ENCODE measurements at regions not wholly inside any gene's neighbourhood (a gene's known extent, or its start where the extent isn't known, plus 50 kb on each side); places are given as distances from the start of the nearest gene placed in this dataset.

DNA sequence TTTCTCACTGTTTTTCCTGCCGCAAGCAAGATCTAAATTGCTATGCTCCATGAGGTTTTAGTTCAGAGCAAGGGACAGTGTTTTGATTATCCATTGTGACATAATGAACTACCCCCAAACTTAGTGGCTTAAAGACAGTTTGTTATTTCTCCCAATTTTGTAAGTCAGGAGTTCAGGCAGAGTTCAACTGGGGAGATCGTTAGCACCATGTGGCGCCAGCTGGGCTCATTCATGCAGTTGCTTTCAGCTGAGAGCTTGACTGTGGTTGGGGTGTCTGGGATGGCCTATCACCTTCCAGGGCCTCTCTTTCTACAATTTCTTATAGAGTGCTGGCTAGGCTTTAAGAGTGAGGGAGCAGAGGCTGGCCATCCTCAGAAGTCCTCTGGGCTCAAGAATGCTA lies 382.9 kb upstream of the CELF4 start:
- TF ChIP-seq, protein P1, sequence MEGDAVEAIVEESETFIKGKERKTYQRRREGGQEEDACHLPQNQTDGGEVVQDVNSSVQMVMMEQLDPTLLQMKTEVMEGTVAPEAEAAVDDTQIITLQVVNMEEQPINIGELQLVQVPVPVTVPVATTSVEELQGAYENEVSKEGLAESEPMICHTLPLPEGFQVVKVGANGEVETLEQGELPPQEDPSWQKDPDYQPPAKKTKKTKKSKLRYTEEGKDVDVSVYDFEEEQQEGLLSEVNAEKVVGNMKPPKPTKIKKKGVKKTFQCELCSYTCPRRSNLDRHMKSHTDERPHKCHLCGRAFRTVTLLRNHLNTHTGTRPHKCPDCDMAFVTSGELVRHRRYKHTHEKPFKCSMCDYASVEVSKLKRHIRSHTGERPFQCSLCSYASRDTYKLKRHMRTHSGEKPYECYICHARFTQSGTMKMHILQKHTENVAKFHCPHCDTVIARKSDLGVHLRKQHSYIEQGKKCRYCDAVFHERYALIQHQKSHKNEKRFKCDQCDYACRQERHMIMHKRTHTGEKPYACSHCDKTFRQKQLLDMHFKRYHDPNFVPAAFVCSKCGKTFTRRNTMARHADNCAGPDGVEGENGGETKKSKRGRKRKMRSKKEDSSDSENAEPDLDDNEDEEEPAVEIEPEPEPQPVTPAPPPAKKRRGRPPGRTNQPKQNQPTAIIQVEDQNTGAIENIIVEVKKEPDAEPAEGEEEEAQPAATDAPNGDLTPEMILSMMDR (conservative IDR thresholded peaks at IDR 0.05; ENCODE audit: low read depth in 2 of 2), result no peak
- TF ChIP-seq EZH2phosphoT487 (IDR thresholded peaks at IDR 0.05; ENCODE audit: unreplicated experiment), result no peak
- TF ChIP-seq ZNF331 (CRISPR knock-in tag; IDR thresholded peaks at IDR 0.05; ENCODE audit: low read depth), result no peak
- TF ChIP-seq EZH2 (IDR thresholded peaks at IDR 0.05; ENCODE audit: low read depth, unreplicated experiment), result no peak
- no peak for TF ChIP-seq POLR2AphosphoS5 (IDR thresholded peaks at IDR 0.05; ENCODE audit: low read depth)
- TF ChIP-seq, protein P2, sequence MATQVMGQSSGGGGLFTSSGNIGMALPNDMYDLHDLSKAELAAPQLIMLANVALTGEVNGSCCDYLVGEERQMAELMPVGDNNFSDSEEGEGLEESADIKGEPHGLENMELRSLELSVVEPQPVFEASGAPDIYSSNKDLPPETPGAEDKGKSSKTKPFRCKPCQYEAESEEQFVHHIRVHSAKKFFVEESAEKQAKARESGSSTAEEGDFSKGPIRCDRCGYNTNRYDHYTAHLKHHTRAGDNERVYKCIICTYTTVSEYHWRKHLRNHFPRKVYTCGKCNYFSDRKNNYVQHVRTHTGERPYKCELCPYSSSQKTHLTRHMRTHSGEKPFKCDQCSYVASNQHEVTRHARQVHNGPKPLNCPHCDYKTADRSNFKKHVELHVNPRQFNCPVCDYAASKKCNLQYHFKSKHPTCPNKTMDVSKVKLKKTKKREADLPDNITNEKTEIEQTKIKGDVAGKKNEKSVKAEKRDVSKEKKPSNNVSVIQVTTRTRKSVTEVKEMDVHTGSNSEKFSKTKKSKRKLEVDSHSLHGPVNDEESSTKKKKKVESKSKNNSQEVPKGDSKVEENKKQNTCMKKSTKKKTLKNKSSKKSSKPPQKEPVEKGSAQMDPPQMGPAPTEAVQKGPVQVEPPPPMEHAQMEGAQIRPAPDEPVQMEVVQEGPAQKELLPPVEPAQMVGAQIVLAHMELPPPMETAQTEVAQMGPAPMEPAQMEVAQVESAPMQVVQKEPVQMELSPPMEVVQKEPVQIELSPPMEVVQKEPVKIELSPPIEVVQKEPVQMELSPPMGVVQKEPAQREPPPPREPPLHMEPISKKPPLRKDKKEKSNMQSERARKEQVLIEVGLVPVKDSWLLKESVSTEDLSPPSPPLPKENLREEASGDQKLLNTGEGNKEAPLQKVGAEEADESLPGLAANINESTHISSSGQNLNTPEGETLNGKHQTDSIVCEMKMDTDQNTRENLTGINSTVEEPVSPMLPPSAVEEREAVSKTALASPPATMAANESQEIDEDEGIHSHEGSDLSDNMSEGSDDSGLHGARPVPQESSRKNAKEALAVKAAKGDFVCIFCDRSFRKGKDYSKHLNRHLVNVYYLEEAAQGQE (IDR thresholded peaks at IDR 0.05; ENCODE audit: unreplicated experiment), result no peak
- no peak for TF ChIP-seq ZNF114 (CRISPR knock-in tag; IDR thresholded peaks at IDR 0.05)
- TF ChIP-seq CREB1 (CRISPR knock-in tag; IDR thresholded peaks at IDR 0.05; ENCODE audit: low read depth), result no peak
- no peak for TF ChIP-seq STAT1 (IDR thresholded peaks at IDR 0.05; ENCODE audit: unreplicated experiment)
- TF ChIP-seq, protein P3, sequence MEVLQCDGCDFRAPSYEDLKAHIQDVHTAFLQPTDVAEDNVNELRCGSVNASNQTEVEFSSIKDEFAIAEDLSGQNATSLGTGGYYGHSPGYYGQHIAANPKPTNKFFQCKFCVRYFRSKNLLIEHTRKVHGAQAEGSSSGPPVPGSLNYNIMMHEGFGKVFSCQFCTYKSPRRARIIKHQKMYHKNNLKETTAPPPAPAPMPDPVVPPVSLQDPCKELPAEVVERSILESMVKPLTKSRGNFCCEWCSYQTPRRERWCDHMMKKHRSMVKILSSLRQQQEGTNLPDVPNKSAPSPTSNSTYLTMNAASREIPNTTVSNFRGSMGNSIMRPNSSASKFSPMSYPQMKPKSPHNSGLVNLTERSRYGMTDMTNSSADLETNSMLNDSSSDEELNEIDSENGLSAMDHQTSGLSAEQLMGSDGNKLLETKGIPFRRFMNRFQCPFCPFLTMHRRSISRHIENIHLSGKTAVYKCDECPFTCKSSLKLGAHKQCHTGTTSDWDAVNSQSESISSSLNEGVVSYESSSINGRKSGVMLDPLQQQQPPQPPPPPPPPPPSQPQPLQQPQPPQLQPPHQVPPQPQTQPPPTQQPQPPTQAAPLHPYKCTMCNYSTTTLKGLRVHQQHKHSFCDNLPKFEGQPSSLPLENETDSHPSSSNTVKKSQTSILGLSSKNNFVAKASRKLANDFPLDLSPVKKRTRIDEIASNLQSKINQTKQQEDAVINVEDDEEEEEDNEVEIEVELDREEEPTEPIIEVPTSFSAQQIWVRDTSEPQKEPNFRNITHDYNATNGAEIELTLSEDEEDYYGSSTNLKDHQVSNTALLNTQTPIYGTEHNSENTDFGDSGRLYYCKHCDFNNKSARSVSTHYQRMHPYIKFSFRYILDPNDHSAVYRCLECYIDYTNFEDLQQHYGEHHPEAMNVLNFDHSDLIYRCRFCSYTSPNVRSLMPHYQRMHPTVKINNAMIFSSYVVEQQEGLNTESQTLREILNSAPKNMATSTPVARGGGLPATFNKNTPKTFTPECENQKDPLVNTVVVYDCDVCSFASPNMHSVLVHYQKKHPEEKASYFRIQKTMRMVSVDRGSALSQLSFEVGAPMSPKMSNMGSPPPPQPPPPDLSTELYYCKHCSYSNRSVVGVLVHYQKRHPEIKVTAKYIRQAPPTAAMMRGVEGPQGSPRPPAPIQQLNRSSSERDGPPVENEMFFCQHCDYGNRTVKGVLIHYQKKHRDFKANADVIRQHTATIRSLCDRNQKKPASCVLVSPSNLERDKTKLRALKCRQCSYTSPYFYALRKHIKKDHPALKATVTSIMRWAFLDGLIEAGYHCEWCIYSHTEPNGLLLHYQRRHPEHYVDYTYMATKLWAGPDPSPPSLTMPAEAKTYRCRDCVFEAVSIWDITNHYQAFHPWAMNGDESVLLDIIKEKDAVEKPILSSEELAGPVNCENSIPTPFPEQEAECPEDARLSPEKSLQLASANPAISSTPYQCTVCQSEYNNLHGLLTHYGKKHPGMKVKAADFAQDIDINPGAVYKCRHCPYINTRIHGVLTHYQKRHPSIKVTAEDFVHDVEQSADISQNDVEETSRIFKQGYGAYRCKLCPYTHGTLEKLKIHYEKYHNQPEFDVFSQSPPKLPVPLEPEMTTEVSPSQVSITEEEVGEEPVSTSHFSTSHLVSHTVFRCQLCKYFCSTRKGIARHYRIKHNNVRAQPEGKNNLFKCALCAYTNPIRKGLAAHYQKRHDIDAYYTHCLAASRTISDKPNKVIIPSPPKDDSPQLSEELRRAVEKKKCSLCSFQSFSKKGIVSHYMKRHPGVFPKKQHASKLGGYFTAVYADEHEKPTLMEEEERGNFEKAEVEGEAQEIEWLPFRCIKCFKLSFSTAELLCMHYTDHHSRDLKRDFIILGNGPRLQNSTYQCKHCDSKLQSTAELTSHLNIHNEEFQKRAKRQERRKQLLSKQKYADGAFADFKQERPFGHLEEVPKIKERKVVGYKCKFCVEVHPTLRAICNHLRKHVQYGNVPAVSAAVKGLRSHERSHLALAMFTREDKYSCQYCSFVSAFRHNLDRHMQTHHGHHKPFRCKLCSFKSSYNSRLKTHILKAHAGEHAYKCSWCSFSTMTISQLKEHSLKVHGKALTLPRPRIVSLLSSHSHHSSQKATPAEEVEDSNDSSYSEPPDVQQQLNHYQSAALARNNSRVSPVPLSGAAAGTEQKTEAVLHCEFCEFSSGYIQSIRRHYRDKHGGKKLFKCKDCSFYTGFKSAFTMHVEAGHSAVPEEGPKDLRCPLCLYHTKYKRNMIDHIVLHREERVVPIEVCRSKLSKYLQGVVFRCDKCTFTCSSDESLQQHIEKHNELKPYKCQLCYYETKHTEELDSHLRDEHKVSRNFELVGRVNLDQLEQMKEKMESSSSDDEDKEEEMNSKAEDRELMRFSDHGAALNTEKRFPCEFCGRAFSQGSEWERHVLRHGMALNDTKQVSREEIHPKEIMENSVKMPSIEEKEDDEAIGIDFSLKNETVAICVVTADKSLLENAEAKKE (CRISPR knock-in tag; IDR thresholded peaks at IDR 0.05), result no peak
- TF ChIP-seq, protein P4, sequence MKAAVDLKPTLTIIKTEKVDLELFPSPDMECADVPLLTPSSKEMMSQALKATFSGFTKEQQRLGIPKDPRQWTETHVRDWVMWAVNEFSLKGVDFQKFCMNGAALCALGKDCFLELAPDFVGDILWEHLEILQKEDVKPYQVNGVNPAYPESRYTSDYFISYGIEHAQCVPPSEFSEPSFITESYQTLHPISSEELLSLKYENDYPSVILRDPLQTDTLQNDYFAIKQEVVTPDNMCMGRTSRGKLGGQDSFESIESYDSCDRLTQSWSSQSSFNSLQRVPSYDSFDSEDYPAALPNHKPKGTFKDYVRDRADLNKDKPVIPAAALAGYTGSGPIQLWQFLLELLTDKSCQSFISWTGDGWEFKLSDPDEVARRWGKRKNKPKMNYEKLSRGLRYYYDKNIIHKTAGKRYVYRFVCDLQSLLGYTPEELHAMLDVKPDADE (IDR thresholded peaks at IDR 0.05), result no peak
- no peak for TF ChIP-seq NANOG (IDR thresholded peaks at IDR 0.05; ENCODE audit: borderline replicate concordance)
- no peak for TF ChIP-seq JUNB (IDR thresholded peaks at IDR 0.05; ENCODE audit: unreplicated experiment)

All from GM23338 (cell line).